Stimulated activated CD4-positive, alpha-beta T cell treated with anti-CD3 and anti-CD28 coated beads, Interleukin-4, amount 100 ng/mL, for 1 hour (primary cell): ENCODE measurements at regions not wholly inside any gene's neighbourhood (a gene's known extent, or its start where the extent isn't known, plus 50 kb on each side); places are given as distances from the start of the nearest gene placed in this dataset.
A peak's percentile ranks its signal among the peaks of the same experiment; 100 is the strongest.

Experiments
- DNase-seq: peaks from one replicate; pipeline ENCODE4 v3.0.0-alpha.2; 2020

GRCh38 chr10:83801983-83802382 lies 337.3 kb upstream of the GHITM start:
- no peak for DNase-seq

- no peak for DNase-seq
Observed at GRCh38 chr10:83806717-83807116, 332.6 kb upstream of the GHITM start.

- no peak for DNase-seq
Observed at GRCh38 chr10:83809001-83809400, 330.3 kb upstream of the GHITM start.

DNA sequence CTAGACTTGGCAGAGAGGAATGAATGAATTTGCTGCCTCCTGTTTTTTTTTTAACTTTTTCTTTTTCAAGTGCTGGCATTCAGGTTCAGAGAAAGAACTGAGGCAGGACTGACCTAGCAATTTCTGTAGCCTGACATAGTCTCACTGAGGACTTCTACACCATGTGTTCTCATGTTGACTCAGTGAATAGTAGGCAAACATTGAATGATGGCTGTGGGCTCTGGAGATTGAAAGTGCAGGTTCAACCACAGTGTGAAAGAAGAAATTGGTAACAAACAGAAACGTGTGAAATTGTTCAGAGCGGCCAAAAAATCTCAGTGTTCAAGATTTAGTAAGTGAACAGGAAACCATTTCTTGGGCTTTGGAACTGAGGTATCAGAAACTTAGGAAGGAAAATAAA lies 322.4 kb upstream of the GHITM start:
- DNase-seq: no peak

GRCh38 chr10:83817797-83818196 lies 321.5 kb upstream of the GHITM start:
- DNase-seq: no peak

DNA sequence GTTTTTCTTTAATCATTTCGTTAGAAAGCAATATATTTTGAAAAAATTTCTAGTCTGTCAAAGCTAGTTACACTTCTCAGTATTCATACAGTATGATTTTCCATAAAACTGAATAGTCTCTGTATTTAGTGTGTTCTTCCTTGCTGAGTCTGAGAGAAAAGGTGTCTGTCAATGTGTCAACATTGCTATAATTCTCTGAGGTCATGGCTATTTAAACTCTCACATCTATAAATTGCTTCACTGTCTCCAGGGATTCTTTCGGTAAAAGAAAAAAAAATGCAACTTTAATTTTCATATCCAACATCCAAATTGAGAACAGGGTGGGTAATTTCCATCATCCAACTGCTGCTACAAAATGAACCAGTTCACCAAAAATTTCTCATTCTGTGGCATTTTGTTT lies 319.7 kb upstream of the GHITM start:
- DNase-seq: no peak

DNA sequence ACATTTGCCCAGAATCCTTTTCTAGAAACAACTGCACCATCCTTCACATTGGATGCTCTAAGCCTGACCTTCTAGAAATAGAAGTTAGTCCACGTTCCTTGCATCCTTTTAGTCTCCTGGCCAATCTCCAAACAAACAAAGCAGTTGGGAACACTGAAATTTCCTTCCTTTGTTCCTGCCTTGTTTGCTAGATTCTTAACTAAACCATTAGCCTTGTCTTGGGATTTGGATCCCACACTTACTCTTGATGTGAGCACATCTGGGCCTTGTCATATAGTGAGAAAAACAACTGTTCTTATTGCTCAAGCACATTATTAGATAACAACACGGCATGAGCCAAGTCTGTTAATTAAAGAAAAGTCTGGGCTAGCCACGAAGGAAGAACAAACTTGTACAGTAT lies 319.3 kb upstream of the GHITM start:
- no peak for DNase-seq

DNA sequence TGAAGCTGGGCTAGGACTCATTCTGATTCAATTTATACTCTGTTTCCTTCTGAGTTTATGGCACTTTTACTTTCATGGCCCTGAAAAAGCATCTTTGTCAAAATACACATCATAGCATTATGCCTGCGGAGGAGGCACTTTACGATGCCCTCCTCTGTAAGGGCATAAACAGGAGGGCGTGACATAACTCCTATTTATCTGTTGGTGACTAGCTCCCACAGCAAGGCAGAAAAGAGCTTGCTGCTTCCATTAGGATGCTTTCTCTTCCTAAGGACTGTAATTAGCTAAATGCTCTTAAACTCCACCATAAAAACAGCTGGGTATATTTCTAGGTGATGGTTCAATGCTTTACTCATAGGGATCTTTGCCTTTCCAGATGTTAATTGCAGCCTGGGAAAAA lies 315.2 kb upstream of the GHITM start:
- no peak for DNase-seq

DNA sequence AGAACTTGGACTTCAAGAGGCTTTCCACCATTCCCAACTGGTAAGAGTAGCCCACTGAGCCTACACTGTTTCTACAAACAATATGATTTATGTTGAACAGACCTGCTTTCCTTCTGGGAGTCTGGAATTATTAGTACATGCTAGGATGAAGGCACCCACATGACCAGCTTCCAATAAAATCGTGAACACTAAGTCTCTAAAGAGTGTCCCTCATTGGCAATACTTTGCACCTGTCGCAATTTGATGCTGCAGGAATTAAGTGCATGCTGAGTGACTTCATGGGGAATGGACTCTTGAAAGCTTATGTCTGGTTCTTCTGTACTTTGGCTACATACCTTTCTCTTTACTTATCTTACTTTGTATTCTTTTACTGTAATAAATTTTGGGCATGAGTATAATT lies 305.2 kb upstream of the GHITM start:
- DNase-seq: no peak

GRCh38 chr10:83835945-83836745 lies 303.2 kb upstream of the GHITM start:
- DNase-seq: no peak

GRCh38 chr10:83848677-83849076 lies 290.6 kb upstream of the GHITM start:
- DNase-seq: no peak

GRCh38 chr10:83849150-83849549 lies 290.2 kb upstream of the GHITM start:
- no peak for DNase-seq

DNA sequence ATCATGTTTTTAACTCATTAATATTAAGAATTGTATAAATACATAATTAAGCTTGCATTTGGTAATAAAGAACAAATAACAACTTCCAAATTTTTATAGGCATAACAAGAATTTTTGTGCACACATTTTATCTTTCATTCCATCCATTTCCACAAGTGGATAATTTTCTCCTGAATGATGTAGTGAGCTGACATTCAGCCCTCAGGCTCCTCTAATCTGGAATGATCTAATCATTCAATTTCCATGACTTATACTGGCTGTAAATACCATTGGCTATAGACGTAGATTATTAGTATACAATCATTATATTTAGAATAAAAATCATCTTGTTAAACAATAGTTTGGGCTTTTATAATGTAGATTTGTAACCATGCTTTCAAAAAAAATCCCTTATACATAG lies 287.2 kb upstream of the GHITM start:
- no peak for DNase-seq

- DNase-seq: no peak
Observed at GRCh38 chr10:83862723-83863122, 276.6 kb upstream of the GHITM start.

DNA sequence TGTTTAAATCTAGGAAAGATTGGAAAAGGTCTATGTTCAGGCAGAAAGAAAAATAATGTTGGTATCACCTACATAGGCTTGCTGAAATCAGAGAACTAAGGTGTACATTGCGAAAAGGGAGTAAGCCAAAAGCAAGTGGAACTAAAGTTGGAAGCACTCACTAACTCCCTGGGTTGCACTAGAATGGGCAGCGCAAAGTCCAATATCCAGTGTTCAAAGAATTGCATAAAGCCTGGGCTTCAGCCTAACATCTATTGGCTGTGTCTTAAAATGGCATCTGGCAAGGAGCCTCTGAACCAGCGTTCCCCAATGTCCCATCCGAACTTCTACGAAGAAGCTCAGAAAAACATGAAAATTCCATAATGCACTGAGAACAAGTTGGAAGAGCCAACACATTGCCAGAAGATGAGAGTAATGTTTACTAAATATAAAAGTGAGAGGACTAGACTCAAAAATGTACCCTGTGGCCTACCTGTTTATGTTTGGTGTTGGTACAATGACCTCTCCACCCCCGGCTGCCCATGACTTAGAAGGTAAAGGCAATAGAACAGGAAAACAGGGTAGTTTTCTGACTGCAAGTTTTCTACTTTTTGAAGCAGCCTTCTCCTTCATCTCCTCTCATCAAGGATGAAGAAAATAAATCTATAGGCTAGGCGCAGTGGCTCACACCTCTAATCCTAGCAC lies 275.9 kb upstream of the GHITM start:
- no peak for DNase-seq

DNA sequence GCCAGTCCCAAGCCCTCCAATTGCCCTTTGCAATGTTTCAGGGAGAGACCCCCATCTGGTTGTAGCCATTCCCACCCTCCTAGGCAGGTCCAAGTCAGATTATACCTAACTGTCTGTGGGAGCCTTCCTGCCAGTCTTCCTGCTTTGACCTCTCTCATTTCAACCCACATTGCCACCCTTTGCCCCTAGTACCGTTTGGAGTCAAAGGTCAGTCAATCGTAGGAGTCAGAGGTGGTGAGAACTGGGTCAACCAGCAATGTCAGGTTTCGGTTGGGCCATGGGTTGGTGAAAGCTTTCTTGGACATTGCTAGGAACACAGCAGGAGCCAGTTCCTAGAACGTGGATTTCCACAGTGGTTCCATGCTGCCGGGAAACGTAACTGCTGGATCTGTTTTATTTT lies 269.4 kb upstream of the GHITM start:
- no peak for DNase-seq

DNA sequence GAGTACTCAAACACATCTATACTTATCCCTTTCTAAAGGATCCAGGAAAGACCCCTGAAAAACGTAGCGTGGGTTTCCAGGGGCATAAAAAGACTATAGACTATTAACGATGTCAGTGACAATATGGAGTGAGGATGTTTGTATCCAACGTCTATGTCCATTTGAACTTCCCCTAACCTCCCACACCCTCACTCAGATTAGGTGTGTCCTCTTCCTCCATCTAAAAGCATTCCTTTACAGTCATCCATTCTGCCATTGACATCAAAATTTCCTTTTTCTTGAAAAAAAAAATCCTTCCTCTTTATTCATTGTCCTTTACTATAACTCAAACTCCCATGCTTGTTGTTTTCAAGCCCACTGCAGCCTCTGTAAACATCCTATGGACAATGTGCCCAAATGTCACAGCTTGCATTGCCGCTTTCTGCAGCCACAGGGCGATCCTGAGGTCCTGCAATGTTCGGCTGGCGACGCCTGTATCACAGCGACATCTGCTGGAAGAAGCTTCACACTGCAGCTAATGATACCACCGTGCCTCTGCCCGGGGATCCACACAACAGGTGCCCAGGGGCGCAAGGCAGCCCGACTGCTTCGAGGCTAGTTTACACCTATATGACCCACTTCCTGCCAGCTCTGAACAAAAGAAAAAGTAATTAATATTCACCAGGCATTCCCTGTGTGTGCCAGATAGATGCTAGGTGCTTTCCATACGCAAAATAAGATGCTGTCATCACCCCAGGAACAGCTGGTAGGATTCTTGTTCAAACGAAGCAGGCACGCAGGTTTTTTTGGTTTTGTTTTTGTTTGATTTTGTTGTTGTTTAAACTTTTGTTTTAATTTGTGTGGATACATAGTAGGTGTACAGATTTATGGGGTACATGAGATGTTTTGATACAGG lies 267.9 kb upstream of the GHITM start:
- peak; percentile 44 for DNase-seq

DNA sequence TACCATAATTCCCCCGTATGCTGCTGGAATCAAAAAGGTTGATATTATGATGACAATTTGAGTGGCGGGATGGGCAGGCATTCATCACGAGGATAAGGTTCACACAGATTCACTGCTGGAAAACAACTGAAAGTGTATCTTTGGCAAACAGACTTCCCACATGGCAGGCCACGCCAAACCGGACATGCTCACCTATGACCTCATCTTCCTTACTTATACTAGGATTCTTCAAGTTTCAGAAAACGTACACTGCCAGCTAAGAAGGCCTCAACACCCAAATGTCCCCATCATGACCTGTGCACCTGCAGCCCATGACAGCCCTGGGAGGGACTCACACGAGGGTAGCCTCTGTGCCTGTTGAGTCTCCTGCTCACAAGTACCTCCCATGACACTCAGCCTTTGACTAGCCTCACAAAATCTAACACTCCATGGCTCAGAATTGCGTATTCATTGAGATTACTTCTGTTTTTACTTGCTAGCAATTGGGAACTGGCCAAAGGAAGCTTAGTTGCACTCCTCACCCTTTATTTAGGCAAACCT lies 259.0 kb upstream of the GHITM start:
- DNase-seq: no peak

DNA sequence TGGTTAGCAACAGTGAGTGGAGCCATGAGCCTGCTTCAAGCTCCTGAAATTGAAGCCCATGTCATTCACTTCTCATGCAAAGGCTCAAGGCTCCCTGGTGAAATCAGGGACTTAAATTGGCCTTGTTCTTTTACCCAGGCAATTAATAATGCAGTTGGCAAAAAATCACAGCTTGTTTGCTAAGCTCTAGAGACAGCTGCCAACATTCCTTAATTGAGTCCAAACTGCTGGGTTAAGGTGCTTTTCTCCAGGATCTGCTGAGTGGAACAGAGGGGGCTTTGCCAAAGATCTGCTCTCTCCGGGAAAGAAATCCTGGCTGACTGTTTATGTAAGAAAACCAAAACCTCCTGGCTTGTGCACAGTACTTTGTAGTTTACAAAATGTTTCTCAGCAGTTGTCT lies 257.6 kb upstream of the GHITM start:
- no peak for DNase-seq

DNA sequence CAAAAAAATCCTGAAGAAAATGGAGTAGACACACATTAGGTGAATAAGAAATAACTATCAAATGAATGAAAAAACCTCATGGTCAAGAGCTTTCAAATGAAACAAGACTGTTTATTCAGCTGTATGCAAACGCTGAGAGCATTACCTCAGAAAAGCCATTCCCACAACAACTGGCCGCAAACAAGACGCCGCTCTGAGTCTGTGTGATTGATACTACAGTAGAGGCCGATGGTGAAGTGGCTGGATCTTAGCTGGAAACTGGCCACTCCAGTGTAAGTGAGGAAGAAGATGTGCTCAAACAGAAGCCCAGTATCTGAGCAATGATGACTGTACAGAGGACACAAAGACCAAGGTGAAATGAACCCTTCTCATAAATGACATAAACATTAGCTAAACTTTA lies 252.4 kb upstream of the GHITM start:
- DNase-seq: no peak

DNA sequence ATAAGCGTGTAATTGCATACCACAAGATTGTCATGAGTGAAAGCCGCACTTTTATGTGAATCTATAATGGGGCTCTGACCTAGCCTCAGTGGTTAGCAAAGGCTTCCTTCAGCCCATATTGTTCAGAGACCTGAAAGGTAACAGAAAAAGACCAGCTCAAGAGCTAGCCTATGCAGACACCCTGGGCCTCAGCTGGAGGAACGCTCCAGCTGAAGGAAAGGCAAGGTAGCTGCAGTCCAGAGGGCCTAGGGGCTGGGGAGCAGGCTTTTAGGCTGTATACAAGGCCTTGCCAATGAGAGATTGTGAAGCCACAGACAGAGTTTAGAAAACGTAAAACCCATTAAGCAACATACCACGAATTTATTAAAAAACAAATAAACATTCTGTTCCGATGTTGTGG lies 246.6 kb upstream of the GHITM start:
- no peak for DNase-seq

GRCh38 chr10:83896219-83896618 lies 243.1 kb upstream of the GHITM start:
- DNase-seq: no peak

GRCh38 chr10:83897626-83898025 lies 241.7 kb upstream of the GHITM start:
- DNase-seq: no peak
